HG03280 (cell line): ENCODE measurements at regions not wholly inside any gene's neighbourhood (a gene's known extent, or its start where the extent isn't known, plus 50 kb on each side); places are given as distances from the start of the nearest gene placed in this dataset.
"Not testable (repeated sequence)": the region's sequence is repeated elsewhere in the genome, so short reads cannot be mapped to it uniquely, and the experiment has no call there.

ENCODE experiments used
- ATAC-seq: cut with Tn5 transposase; IDR thresholded peaks from one replicate; pipeline ENCODE4 v1.9.1; 2021; ENCODE audit warnings: mild to moderate bottlenecking, moderate library complexity; ENCODE audit not compliant: unreplicated experiment

GRCh38 chr10:33102071-33102470 lies 144.0 kb upstream of the ITGB1 start:
- no peak for ATAC-seq

GRCh38 chr10:33101392-33101787 lies 143.4 kb upstream of the ITGB1 start:
- no peak for ATAC-seq

- no peak for ATAC-seq
Observed at GRCh38 chr10:33100781-33101391, 142.9 kb upstream of the ITGB1 start.

GRCh38 chr10:33099748-33100147 lies 141.7 kb upstream of the ITGB1 start:
- ATAC-seq, result no peak

GRCh38 chr10:33098951-33099663 lies 141.1 kb upstream of the ITGB1 start:
- no peak for ATAC-seq

GRCh38 chr10:33095867-33096815 lies 138.1 kb upstream of the ITGB1 start:
- ATAC-seq, result peak; percentile 77

GRCh38 chr10:33094263-33095051 lies 136.4 kb upstream of the ITGB1 start:
- ATAC-seq, result no peak

GRCh38 chr10:33093362-33093761 lies 135.3 kb upstream of the ITGB1 start:
- no peak for ATAC-seq

- ATAC-seq, result no peak
Observed at GRCh38 chr10:33092596-33092995, 134.6 kb upstream of the ITGB1 start.

GRCh38 chr10:33091201-33091600 lies 133.2 kb upstream of the ITGB1 start:
- ATAC-seq, result no peak

GRCh38 chr10:33088990-33089389 lies 131.0 kb upstream of the ITGB1 start:
- ATAC-seq, result no peak

- ATAC-seq, result no peak
Observed at GRCh38 chr10:33087922-33088321, 129.9 kb upstream of the ITGB1 start.

- ATAC-seq, result no peak
Observed at GRCh38 chr10:33087152-33087551, 129.1 kb upstream of the ITGB1 start.

- ATAC-seq, result no peak
Observed at GRCh38 chr10:33086100-33086499, 128.1 kb upstream of the ITGB1 start.

- ATAC-seq, result no peak
Observed at GRCh38 chr10:33085313-33085833, 127.3 kb upstream of the ITGB1 start.

GRCh38 chr10:33084453-33084852 lies 126.4 kb upstream of the ITGB1 start:
- ATAC-seq, result no peak

GRCh38 chr10:33082373-33082895 lies 124.4 kb upstream of the ITGB1 start:
- no peak for ATAC-seq

GRCh38 chr10:33080467-33080866 lies 122.4 kb upstream of the ITGB1 start:
- not testable (repeated sequence) for ATAC-seq

- ATAC-seq, result no peak
Observed at GRCh38 chr10:33074443-33074842, 116.4 kb upstream of the ITGB1 start.
